Epithelial cell of esophagus (primary cell): ENCODE measurements at regions not wholly inside any gene's neighbourhood (a gene's known extent, or its start where the extent isn't known, plus 50 kb on each side); places are given as distances from the start of the nearest gene placed in this dataset.
A peak's percentile ranks its signal among the peaks of the same experiment; 100 is the strongest.

Source experiments
- DNase-seq: peaks from one replicate; pipeline ENCODE4 v3.0.0; 2010; ENCODE audit warnings: low read depth
- H3K4me3 ChIP-seq: 2 replicates; pipeline ENCODE4 v1.5.1; 2011; ENCODE audit warnings: mild to moderate bottlenecking, low read length, control low read depth
- CTCF ChIP-seq: IDR thresholded peaks from 2 replicates; pipeline ENCODE4 v1.5.1; 2011; ENCODE audit warnings: low read depth, mild to moderate bottlenecking, low read length, control low read depth, inconsistent platforms; ENCODE audit not compliant: insufficient read depth; ENCODE audit errors: missing control alignments

- DNase-seq: no peak
- TF ChIP-seq CTCF: no peak
- no peak overlapping the region for H3K4me3 ChIP-seq
Measured at GRCh38 chr6:168369786-168370185, 50.2 kb upstream of the DACT2 start.

- DNase-seq: no peak
Measured at GRCh38 chr6:168370310-168370991, 50.9 kb upstream of the DACT2 start.

GRCh38 chr6:168371185-168371584 lies 51.6 kb upstream of the DACT2 start:
- H3K4me3 ChIP-seq: no peak overlapping the region
- no peak for DNase-seq
- TF ChIP-seq CTCF: no peak

More at GRCh38 chr6:168370310-168370991, 50.9 kb upstream of the DACT2 start:
- peak; percentile 40 for TF ChIP-seq CTCF
- H3K4me3 ChIP-seq: no peak overlapping the region

GRCh38 chr6:168371618-168371980 lies 52.0 kb upstream of the DACT2 start:
- no peak for TF ChIP-seq CTCF
- no peak for DNase-seq
- no peak overlapping the region for H3K4me3 ChIP-seq

- no peak for TF ChIP-seq CTCF
- no peak for DNase-seq
- H3K4me3 ChIP-seq: no peak overlapping the region
Measured at GRCh38 chr6:168371981-168372711, 52.6 kb upstream of the DACT2 start.

GRCh38 chr6:168372889-168373288 lies 53.3 kb upstream of the DACT2 start:
- TF ChIP-seq CTCF: no peak
- DNase-seq: no peak
- H3K4me3 ChIP-seq: no peak overlapping the region

GRCh38 chr6:168373389-168373788 lies 53.8 kb upstream of the DACT2 start:
- no peak for DNase-seq
- H3K4me3 ChIP-seq: no peak overlapping the region
- no peak for TF ChIP-seq CTCF
